Suprapubic skin (tissue), 4 donors: ENCODE measurements at regions not wholly inside any gene's neighbourhood (a gene's known extent, or its start where the extent isn't known, plus 50 kb on each side); places are given as distances from the start of the nearest gene placed in this dataset.

Source experiments
- DNase-seq, 2 donors: peaks; one replicate each; pipeline ENCODE4 v3.0.0-alpha.2; 2019; ENCODE audit warnings: low spot score in 2 of 2
- H3K27ac ChIP-seq: fragments of 200-600 bp; sonication (generic); one replicate; pipeline ENCODE4 v1.5.1; 2019
- H3K27me3 ChIP-seq: fragments of 200-600 bp; sonication (generic); one replicate; pipeline ENCODE4 v1.5.1; 2019
- H3K36me3 ChIP-seq: fragments of 200-600 bp; sonication (generic); one replicate; pipeline ENCODE4 v1.5.1; 2019
- H3K4me1 ChIP-seq: fragments of 200-600 bp; sonication (generic); one replicate; pipeline ENCODE4 v1.5.1; 2019
- H3K4me3 ChIP-seq: fragments of 200-600 bp; sonication (generic); one replicate; pipeline ENCODE4 v1.5.1; 2019; ENCODE audit warnings: mild to moderate bottlenecking
- H3K9me3 ChIP-seq: fragments of 200-600 bp; sonication (generic); one replicate; pipeline ENCODE4 v1.5.1; 2019
- CTCF ChIP-seq, 2 donors: fragments of 200-600 bp in 1 of 2; fragments of 450-650 bp in 1 of 2; sonication (generic) in 1 of 2; IDR thresholded peaks; one replicate each; pipeline ENCODE4 v1.5.1; 2016 to 2019; ENCODE audit warnings: antibody characterized with exemption in 2 of 2, mild to moderate bottlenecking in 1 of 2, moderate library complexity in 1 of 2
- EP300 ChIP-seq: sonication (generic); formaldehyde crosslinking; IDR thresholded peaks from one replicate; pipeline ENCODE4 v1.6.1; 2017; ENCODE audit warnings: antibody characterized with exemption
- POLR2A ChIP-seq, 2 donors: fragments of 450-650 bp; IDR thresholded peaks; one replicate each; pipeline ENCODE4 v1.6.1; 2017; ENCODE audit warnings: antibody characterized with exemption in 2 of 2, mild to moderate bottlenecking in 2 of 2, moderate library complexity in 2 of 2
- POLR2AphosphoS5 ChIP-seq, 3 donors: sonication (generic); formaldehyde crosslinking; IDR thresholded peaks; one replicate each; pipeline ENCODE4 v1.6.1; 2017; ENCODE audit warnings: antibody characterized with exemption in 3 of 3
- WGBS: methylation state at CpG from one replicate; pipeline ENCODE4 v1.1.5; 2018; 5-methylcytosine and 5-hydroxymethylcytosine counted together

GRCh38 chr11:16572945-16573344 lies 165.5 kb upstream of the C11orf58 start:
- Histone ChIP-seq H3K9me3 (no peaks in the 10 kb centered on the region), H3K27ac (no peak overlapping the region), H3K27me3 (no peaks in the 10 kb centered on the region), H3K4me3 (no peak overlapping the region), H3K4me1 (no peaks in the 10 kb centered on the region), H3K36me3 (no peaks in the 10 kb centered on the region)
- no peak for DNase-seq
- no peak for TF ChIP-seq CTCF (IDR thresholded peaks at IDR 0.05)
- no peak for TF ChIP-seq EP300
- TF ChIP-seq POLR2A (IDR thresholded peaks at IDR 0.05), result no peak
- no peak for TF ChIP-seq POLR2AphosphoS5 (IDR thresholded peaks at IDR 0.05)

GRCh38 chr11:16561150-16561549 lies 177.3 kb upstream of the C11orf58 start:
- H3K27me3 ChIP-seq, result no peaks in the 10 kb centered on the region

GRCh38 chr11:16558494-16558893 lies 180.0 kb upstream of the C11orf58 start:
- no peak for TF ChIP-seq CTCF (IDR thresholded peaks at IDR 0.05)
- TF ChIP-seq EP300, result no peak
- TF ChIP-seq POLR2AphosphoS5 (IDR thresholded peaks at IDR 0.05), result no peak
- no peak for TF ChIP-seq POLR2A (IDR thresholded peaks at IDR 0.05)
- DNase-seq, result no peak
- WGBS, result 80% methylated on average over 1 of the region's 1 CpG
- H3K4me3 ChIP-seq, result no peak overlapping the region
- no peaks in the 10 kb centered on the region for H3K9me3 ChIP-seq
- H3K4me1 ChIP-seq, result no peaks in the 10 kb centered on the region
- H3K27ac ChIP-seq, result no peak overlapping the region
- no peaks in the 10 kb centered on the region for H3K36me3 ChIP-seq
- H3K27me3 ChIP-seq, result no peaks in the 10 kb centered on the region

More at GRCh38 chr11:16561150-16561549, 177.3 kb upstream of the C11orf58 start:
- Histone ChIP-seq H3K27ac (no peak overlapping the region), H3K4me1 (no peaks in the 10 kb centered on the region), H3K36me3 (no peaks in the 10 kb centered on the region), H3K9me3 (no peaks in the 10 kb centered on the region), H3K4me3 (no peak overlapping the region)
- DNase-seq, result no peak
- TF ChIP-seq CTCF (IDR thresholded peaks at IDR 0.05) (no peak), POLR2A (IDR thresholded peaks at IDR 0.05) (no peak), POLR2AphosphoS5 (IDR thresholded peaks at IDR 0.05) (no peak), EP300 (no peak)

GRCh38 chr11:16555956-16556355 lies 182.5 kb upstream of the C11orf58 start:
- no peak for DNase-seq
- Histone ChIP-seq H3K27ac (no peak overlapping the region), H3K4me1 (no peaks in the 10 kb centered on the region), H3K9me3 (no peaks in the 10 kb centered on the region), H3K4me3 (no peak overlapping the region), H3K36me3 (no peaks in the 10 kb centered on the region), H3K27me3 (no peaks in the 10 kb centered on the region)
- no peak for TF ChIP-seq POLR2A (IDR thresholded peaks at IDR 0.05)
- no peak for TF ChIP-seq EP300
- no peak for TF ChIP-seq CTCF (IDR thresholded peaks at IDR 0.05)
- no peak for TF ChIP-seq POLR2AphosphoS5 (IDR thresholded peaks at IDR 0.05)
- WGBS, result 60% methylated on average over 2 of the region's 2 CpGs

- H3K27ac ChIP-seq, result no peak overlapping the region
- no peaks in the 10 kb centered on the region for H3K4me1 ChIP-seq
- no peak for TF ChIP-seq POLR2AphosphoS5 (IDR thresholded peaks at IDR 0.05)
- no peak for TF ChIP-seq EP300
- no peak for TF ChIP-seq POLR2A (IDR thresholded peaks at IDR 0.05)
- TF ChIP-seq CTCF (IDR thresholded peaks at IDR 0.05), result no peak
- H3K36me3 ChIP-seq, result no peaks in the 10 kb centered on the region
- H3K4me3 ChIP-seq, result no peak overlapping the region
- no peaks in the 10 kb centered on the region for H3K27me3 ChIP-seq
- no peaks in the 10 kb centered on the region for H3K9me3 ChIP-seq
- DNase-seq, result no peak
- WGBS, result 57% methylated on average over 2 of the region's 2 CpGs
Measured at GRCh38 chr11:16554361-16554760, 184.1 kb upstream of the C11orf58 start.
